IMR-90 (cell line): ENCODE measurements at regions not wholly inside any gene's neighbourhood (a gene's known extent, or its start where the extent isn't known, plus 50 kb on each side); places are given as distances from the start of the nearest gene placed in this dataset.

Source experiments
- ATAC-seq: fragments of 200-7000 bp; cut with Tn5 transposase; 2 replicates; pipeline ENCODE4 v1.9.1; 2020; ENCODE audit warnings: low read depth, mild to moderate bottlenecking, moderate library complexity
- BruUV-seq: library from RNA; stranded (reverse); fragments of 400-500 nt; replicated peaks from 2 replicates; lab custom pipeline; 2021; lab: Mats Ljungman, UMichigan
- CTCF ChIA-PET: fragments of 300-600 bp; formaldehyde crosslinking; extraction: SDS; loops from one replicate; lab custom pipeline; 2021; ENCODE audit warnings: antibody characterized with exemption; lab: Yijun Ruan, JAX
- POLR2A ChIA-PET: fragments of 300-600 bp; sonication (Branson Sonifier 250); formaldehyde crosslinking; loops from one replicate; lab custom pipeline; 2022; ENCODE audit warnings: antibody characterized with exemption; ENCODE audit not compliant: unreplicated experiment; lab: Charles Lee
- DNase-seq: peaks from one replicate; pipeline ENCODE4 v3.0.0; 2013
- H2AFZ ChIP-seq: replicated peaks from 2 replicates; pipeline ENCODE3; 2013; ENCODE audit warnings: low read length, mild to moderate bottlenecking; ENCODE audit not compliant: poor library complexity
- H2AK5ac ChIP-seq: 2 replicates; pipeline ENCODE4 v1.6.1; 2013; ENCODE audit warnings: low read depth, low read length, inconsistent platforms
- H2AK9ac ChIP-seq: replicated peaks from 2 replicates; pipeline ENCODE3; 2013; ENCODE audit warnings: mild to moderate bottlenecking, low read depth, low read length, moderate library complexity; ENCODE audit not compliant: poor library complexity
- H2BK120ac ChIP-seq: 2 replicates; pipeline ENCODE4 v1.6.1; 2013; ENCODE audit warnings: low read depth, low read length, inconsistent platforms
- H2BK15ac ChIP-seq: 3 replicates; pipeline ENCODE4 v1.6.1; 2013; ENCODE audit warnings: low read depth, low read length, inconsistent platforms
- H2BK20ac ChIP-seq: 2 replicates; pipeline ENCODE4 v1.6.1; 2013; ENCODE audit warnings: low read depth, mild to moderate bottlenecking, inconsistent platforms, low read length, moderate library complexity
- H2BK5ac ChIP-seq: 2 replicates; pipeline ENCODE4 v1.6.1; 2013; ENCODE audit warnings: mild to moderate bottlenecking, low read depth, low read length, inconsistent platforms; ENCODE audit not compliant: poor library complexity, severe bottlenecking
- H3K14ac ChIP-seq: replicated peaks from 2 replicates; pipeline ENCODE4 v1.6.1; 2013; ENCODE audit warnings: low read depth, low read length, inconsistent platforms
- H3K18ac ChIP-seq: 2 replicates; pipeline ENCODE4 v1.6.1; 2013; ENCODE audit warnings: low read depth, low read length, control low read depth
- H3K23ac ChIP-seq: 2 replicates; pipeline ENCODE4 v1.6.1; 2013; ENCODE audit warnings: low read depth, low read length, inconsistent platforms
- H3K27ac ChIP-seq: 2 replicates; pipeline ENCODE4 v1.5.1; 2013; ENCODE audit warnings: mild to moderate bottlenecking, control low read depth, low read length; ENCODE audit not compliant: insufficient read depth
- H3K27me3 ChIP-seq: 2 replicates; pipeline ENCODE4 v1.6.1; 2013; ENCODE audit warnings: low read length; ENCODE audit not compliant: control insufficient read depth, insufficient read depth
- H3K36me3 ChIP-seq: 2 replicates; pipeline ENCODE4 v1.6.1; 2013; ENCODE audit warnings: low read length, mixed read lengths; ENCODE audit not compliant: control insufficient read depth, insufficient read depth
- H3K4ac ChIP-seq: 2 replicates; pipeline ENCODE4 v1.6.1; 2013; ENCODE audit warnings: low read depth, low read length, inconsistent platforms
- H3K4me1 ChIP-seq: 2 replicates; pipeline ENCODE4 v1.6.1; 2013; ENCODE audit warnings: low read length, mixed read lengths; ENCODE audit not compliant: control insufficient read depth, insufficient read depth
- H3K4me2 ChIP-seq: 2 replicates; pipeline ENCODE4 v1.6.1; 2013; ENCODE audit warnings: low read depth, mild to moderate bottlenecking, control low read depth, low read length, moderate library complexity
- H3K4me3 ChIP-seq: 2 replicates; pipeline ENCODE4 v1.5.1; 2013; ENCODE audit warnings: low read depth, mild to moderate bottlenecking, control low read depth, low read length, moderate library complexity; ENCODE audit not compliant: insufficient read depth
- H3K56ac ChIP-seq: 2 replicates; pipeline ENCODE4 v1.6.1; 2013; ENCODE audit warnings: low read length, inconsistent platforms; ENCODE audit not compliant: insufficient read depth; ENCODE audit errors: extremely low read depth
- H3K79me1 ChIP-seq, 2 experiments: 2 replicates each; pipeline ENCODE4 v1.6.1; 2013; ENCODE audit warnings: low read length in 2 of 2, inconsistent platforms in 1 of 2, low read depth in 1 of 2
- H3K9ac ChIP-seq: 2 replicates; pipeline ENCODE4 v1.6.1; 2013; ENCODE audit warnings: low read depth, low read length, control low read depth
- H3K9me1 ChIP-seq: 2 replicates; pipeline ENCODE4 v1.6.1; 2013; ENCODE audit warnings: low read length, inconsistent platforms; ENCODE audit not compliant: insufficient read depth
- H3K9me3 ChIP-seq: 2 replicates; pipeline ENCODE4 v1.6.1; 2013; ENCODE audit warnings: low read length; ENCODE audit not compliant: control insufficient read depth, insufficient read depth
- H4K20me1 ChIP-seq: 2 replicates; pipeline ENCODE4 v1.6.1; 2013; ENCODE audit warnings: low read length, inconsistent platforms; ENCODE audit not compliant: insufficient read depth
- H4K5ac ChIP-seq: 2 replicates; pipeline ENCODE4 v1.6.1; 2013; ENCODE audit warnings: mild to moderate bottlenecking, low read depth, low read length, control low read depth
- H4K8ac ChIP-seq, 2 experiments: 2 replicates each; pipeline ENCODE4 v1.6.1; 2013; ENCODE audit warnings: low read depth in 2 of 2, low read length in 2 of 2, control low read depth in 1 of 2, inconsistent platforms in 1 of 2
- H4K91ac ChIP-seq: 2 replicates; pipeline ENCODE4 v1.6.1; 2013; ENCODE audit warnings: low read depth, low read length, inconsistent platforms; ENCODE audit not compliant: insufficient read depth
- MAFK ChIP-seq: IDR thresholded peaks from 2 replicates; pipeline ENCODE4 v1.6.1; 2012; ENCODE audit warnings: low read depth, low read length, improper control_type of control experiment
- MXI1 ChIP-seq: IDR thresholded peaks from 2 replicates; pipeline ENCODE4 v1.6.1; 2012; ENCODE audit warnings: low read depth, mild to moderate bottlenecking, low read length, moderate library complexity, borderline replicate concordance
- RFX5 ChIP-seq: IDR thresholded peaks from 2 replicates; pipeline ENCODE4 v1.8.0; 2012; ENCODE audit warnings: low read depth, mild to moderate bottlenecking, low read length, moderate library complexity
- dilution Hi-C: fragments of 300-500 bp; cut with HindIII; formaldehyde crosslinking; loops from one replicate; pipeline ENCODE4 v1.14.3; 2018; ENCODE audit warnings: low sequenced_read_pairs; ENCODE audit not compliant: unreplicated experiment
- in situ Hi-C: fragments of 300-500 bp; cut with MboI; formaldehyde crosslinking; loops from 3 replicates; pipeline ENCODE4 v1.14.3; 2019; ENCODE audit warnings: low sequenced_read_pairs, inconsistent platforms, mixed read lengths
- intact Hi-C: fragments of 100-400 bp; cut with micrococcal nuclease; formaldehyde crosslinking; loops from 2 replicates; pipeline ENCODE4 v1.10.0; 2022

GRCh38 chr2:56542213-56542612, 358.4 kb downstream of the CCDC85A start:
- ChIA-PET POLR2A (interaction anchor here (0.6 kb wide), 1 partner anchor 89 kb away, joined by 19 read pairs; no protein-coding TSS in a partner anchor), CTCF (interaction anchor here (0.6 kb wide), 2 partner anchors 53 to 718 kb away, joined by 4 to 8 read pairs; no protein-coding TSS in a partner anchor)
- H3K9me1 ChIP-seq = no peaks in the 10 kb centered on the region
- H2BK15ac ChIP-seq = no peak overlapping the region
- no peak overlapping the region for H3K14ac ChIP-seq
- no peak overlapping the region for H3K27ac ChIP-seq
- TF ChIP-seq MXI1 (no peak), RFX5 (no peak), MAFK (peak; percentile 41)
- BruUV-seq = no TSS peak
- no peaks in the 10 kb centered on the region for H3K79me1 ChIP-seq
- H2BK5ac ChIP-seq = no peak overlapping the region
- H3K18ac ChIP-seq = no peak overlapping the region
- H3K56ac ChIP-seq = no peak overlapping the region
- H4K20me1 ChIP-seq = no peaks in the 10 kb centered on the region
- in situ Hi-C loops (no loop called here), dilution Hi-C loops (no loop called here), intact Hi-C loops (no loop called here)
- H3K27me3 ChIP-seq = no peaks in the 10 kb centered on the region
- no peak for DNase-seq
- no peak overlapping the region for H3K4me3 ChIP-seq
- no peaks in the 10 kb centered on the region for H3K36me3 ChIP-seq
- no peak overlapping the region for H3K4me2 ChIP-seq
- peaks cover 2% of the 10 kb centered on the region for H3K9me3 ChIP-seq
- no peak overlapping the region for H3K9ac ChIP-seq
- H4K8ac ChIP-seq = no peak overlapping the region
- H2BK20ac ChIP-seq = no peak overlapping the region
- H4K91ac ChIP-seq = no peak overlapping the region
- no peak for ATAC-seq
- H2AK5ac ChIP-seq = no peak overlapping the region
- H3K4ac ChIP-seq = no peak overlapping the region
- H2AFZ ChIP-seq = no peak overlapping the region
- H3K23ac ChIP-seq = no peak overlapping the region
- no peak overlapping the region for H4K5ac ChIP-seq
- H3K4me1 ChIP-seq = no peaks in the 10 kb centered on the region
- H2AK9ac ChIP-seq = no peak overlapping the region
- no peak overlapping the region for H2BK120ac ChIP-seq
